ENCODE measurements at regions not wholly inside any gene's neighbourhood (a gene's known extent, or its start where the extent isn't known, plus 50 kb on each side); places are given as distances from the start of the nearest gene placed in this dataset.

- intact Hi-C loops (cut with DNase I): no loop called here
- H3K9me3 ChIP-seq: no peaks in the 10 kb centered on the region
- no peak for DNase-seq
- H3K27ac ChIP-seq: no peak overlapping the region
- H3K27me3 ChIP-seq: peaks cover 0 to 14% (median 0%) of the 10 kb centered on the region in 4 donors
- WGBS, 2 donors: 60 to 65% methylated on average over 1 of the region's 1 CpG
- H3K36me3 ChIP-seq: no peaks in the 10 kb centered on the region
- H3K4me1 ChIP-seq: peaks cover 0 to 16% (median 0%) of the 10 kb centered on the region in 3 donors
- no peak overlapping the region for H3K4me3 ChIP-seq
- TF ChIP-seq POLR2A (IDR thresholded peaks at IDR 0.05) (no peak), CTCF (IDR thresholded peaks at IDR 0.05) (no peak)
Measured at GRCh38 chr2:7419814-7420311, 502.7 kb downstream of the RNF144A start.

- peaks cover 0 to 16% (median 0%) of the 10 kb centered on the region in 3 donors for H3K4me1 ChIP-seq
- peaks cover 0 to 21% (median 0%) of the 10 kb centered on the region in 4 donors for H3K27me3 ChIP-seq
- 78 to 84% methylated on average over 6 of the region's 6 CpGs for WGBS, 2 donors
- DNase-seq: no peak
- no peaks in the 10 kb centered on the region for H3K9me3 ChIP-seq
- no peak for TF ChIP-seq POLR2A (IDR thresholded peaks at IDR 0.05)
- no peak for TF ChIP-seq CTCF (IDR thresholded peaks at IDR 0.05)
- H3K4me3 ChIP-seq: no peak overlapping the region
- H3K27ac ChIP-seq: no peak overlapping the region
- intact Hi-C loops (cut with DNase I): no loop called here
- H3K36me3 ChIP-seq: no peaks in the 10 kb centered on the region
Measured at GRCh38 chr2:7420530-7420929, 503.3 kb downstream of the RNF144A start.

- Histone ChIP-seq H3K9me3 (no peaks in the 10 kb centered on the region), H3K4me1 (no peaks in the 10 kb centered on the region), H3K27me3 (peaks cover 0 to 55% (median 0%) of the 10 kb centered on the region in 4 donors), H3K4me3 (no peak overlapping the region), H3K36me3 (no peaks in the 10 kb centered on the region), H3K27ac (no peak overlapping the region)
- TF ChIP-seq CTCF (IDR thresholded peaks at IDR 0.05) (no peak), POLR2A (IDR thresholded peaks at IDR 0.05) (no peak)
- 29 to 34% methylated on average over 2 to 3 of the region's 4 CpGs for WGBS, 2 donors
- DNase-seq: no peak
- intact Hi-C loops (cut with DNase I): no loop called here
Measured at GRCh38 chr2:7424481-7424880, 507.3 kb downstream of the RNF144A start.

- 41 to 45% methylated on average over 8 of the region's 8 CpGs for WGBS, 2 donors
- Histone ChIP-seq H3K36me3 (no peaks in the 10 kb centered on the region), H3K4me1 (peaks cover 4 to 15% (median 6%) of the 10 kb centered on the region in 3 donors), H3K27ac (no peak overlapping the region), H3K9me3 (no peaks in the 10 kb centered on the region), H3K27me3 (peaks cover 0 to 85% (median 3%) of the 10 kb centered on the region in 4 donors), H3K4me3 (no peak overlapping the region)
- intact Hi-C loops (cut with DNase I): loop anchor here (5.0 kb wide), 1 partner anchor 1260 kb away; no protein-coding TSS in a partner anchor
- TF ChIP-seq CTCF (IDR thresholded peaks at IDR 0.05) (peak in 5 of 6 experiments; percentile 54 to 72 (median 60)), POLR2A (IDR thresholded peaks at IDR 0.05) (no peak)
- DNase-seq: no peak
Measured at GRCh38 chr2:7427293-7428060, 510.3 kb downstream of the RNF144A start.

- WGBS, 2 donors: 80 to 84% methylated on average over 14 to 15 of the region's 15 CpGs
- Histone ChIP-seq H3K27me3 (peaks cover 0 to 87% (median 5%) of the 10 kb centered on the region in 4 donors), H3K4me3 (no peak overlapping the region), H3K4me1 (peaks cover 4 to 15% (median 6%) of the 10 kb centered on the region in 3 donors), H3K9me3 (no peaks in the 10 kb centered on the region), H3K36me3 (no peaks in the 10 kb centered on the region), H3K27ac (no peak overlapping the region)
- intact Hi-C loops (cut with DNase I): loop anchor here (5.0 kb wide), 1 partner anchor 1259 kb away; no protein-coding TSS in a partner anchor
- DNase-seq: no peak
- TF ChIP-seq CTCF (IDR thresholded peaks at IDR 0.05) (no peak), POLR2A (IDR thresholded peaks at IDR 0.05) (no peak)
Measured at GRCh38 chr2:7428454-7429204, 511.4 kb downstream of the RNF144A start.
